ENCODE measurements at regions not wholly inside any gene's neighbourhood (a gene's known extent, or its start where the extent isn't known, plus 50 kb on each side); places are given as distances from the start of the nearest gene placed in this dataset.

DNA sequence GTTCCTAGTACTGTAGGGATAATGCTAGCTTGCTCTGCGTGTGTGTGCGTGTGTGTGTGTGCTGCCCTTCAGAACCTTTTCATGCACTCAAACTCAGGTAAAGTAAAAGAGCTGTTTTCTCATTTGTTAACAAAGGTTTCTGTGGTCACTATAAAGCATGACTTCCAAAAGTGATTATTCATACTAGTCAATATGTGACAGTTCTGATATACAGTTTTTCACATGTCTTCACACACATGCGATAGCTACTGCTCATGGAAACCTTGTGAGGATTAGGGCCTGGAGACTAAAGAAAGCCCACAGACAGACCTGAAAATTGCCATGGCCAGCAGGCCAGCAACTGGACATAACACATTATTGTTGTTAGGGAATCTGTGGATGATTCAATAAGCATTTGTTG is 56.9 kb upstream of the NEMP2 start:
- TF ChIP-seq POLR2A (IDR thresholded peaks at IDR 0.05), result no peak
- TF ChIP-seq, protein P1, sequence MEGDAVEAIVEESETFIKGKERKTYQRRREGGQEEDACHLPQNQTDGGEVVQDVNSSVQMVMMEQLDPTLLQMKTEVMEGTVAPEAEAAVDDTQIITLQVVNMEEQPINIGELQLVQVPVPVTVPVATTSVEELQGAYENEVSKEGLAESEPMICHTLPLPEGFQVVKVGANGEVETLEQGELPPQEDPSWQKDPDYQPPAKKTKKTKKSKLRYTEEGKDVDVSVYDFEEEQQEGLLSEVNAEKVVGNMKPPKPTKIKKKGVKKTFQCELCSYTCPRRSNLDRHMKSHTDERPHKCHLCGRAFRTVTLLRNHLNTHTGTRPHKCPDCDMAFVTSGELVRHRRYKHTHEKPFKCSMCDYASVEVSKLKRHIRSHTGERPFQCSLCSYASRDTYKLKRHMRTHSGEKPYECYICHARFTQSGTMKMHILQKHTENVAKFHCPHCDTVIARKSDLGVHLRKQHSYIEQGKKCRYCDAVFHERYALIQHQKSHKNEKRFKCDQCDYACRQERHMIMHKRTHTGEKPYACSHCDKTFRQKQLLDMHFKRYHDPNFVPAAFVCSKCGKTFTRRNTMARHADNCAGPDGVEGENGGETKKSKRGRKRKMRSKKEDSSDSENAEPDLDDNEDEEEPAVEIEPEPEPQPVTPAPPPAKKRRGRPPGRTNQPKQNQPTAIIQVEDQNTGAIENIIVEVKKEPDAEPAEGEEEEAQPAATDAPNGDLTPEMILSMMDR (IDR thresholded peaks at IDR 0.05), result no peak
